ENCODE measurements at regions not wholly inside any gene's neighbourhood (a gene's known extent, or its start where the extent isn't known, plus 50 kb on each side); places are given as distances from the start of the nearest gene placed in this dataset.

- no peak for DNase-seq
These were observed 95.5 kb downstream of the FAM204A start for GRCh38 chr10:118246332-118247295.

- DNase-seq = no peak
These were observed 98.2 kb downstream of the FAM204A start for GRCh38 chr10:118243907-118244306.

- DNase-seq = peak; percentile 62
These were observed 100.6 kb downstream of the FAM204A start for GRCh38 chr10:118241229-118242137.

GRCh38 chr10:118239236-118239630, 102.9 kb downstream of the FAM204A start:
- no peak for DNase-seq

GRCh38 chr10:118238573-118239235, 103.4 kb downstream of the FAM204A start:
- DNase-seq = no peak

GRCh38 chr10:118237930-118238329, 104.2 kb downstream of the FAM204A start:
- no peak for DNase-seq

- DNase-seq = no peak
These were observed 107.4 kb downstream of the FAM204A start for GRCh38 chr10:118234683-118235082.

GRCh38 chr10:118220346-118220850, 121.7 kb downstream of the FAM204A start:
- DNase-seq = no peak

- DNase-seq = no peak
These were observed 123.6 kb downstream of the FAM204A start for GRCh38 chr10:118218562-118218961.

GRCh38 chr10:118216571-118217170, 125.5 kb downstream of the FAM204A start:
- no peak for DNase-seq

GRCh38 chr10:118216020-118216419, 126.1 kb downstream of the FAM204A start:
- no peak for DNase-seq

- no peak for DNase-seq
These were observed 127.3 kb downstream of the FAM204A start for GRCh38 chr10:118214776-118215175.

- DNase-seq = no peak
These were observed 128.7 kb downstream of the FAM204A start for GRCh38 chr10:118213436-118213835.

GRCh38 chr10:118210276-118210675, 131.8 kb downstream of the FAM204A start:
- DNase-seq = no peak

GRCh38 chr10:118209215-118209614, 132.9 kb downstream of the FAM204A start:
- DNase-seq = no peak

GRCh38 chr10:118207470-118208007, 134.6 kb downstream of the FAM204A start:
- no peak for DNase-seq

- no peak for DNase-seq
These were observed 137.7 kb downstream of the FAM204A start for GRCh38 chr10:118204292-118204943.

- no peak for DNase-seq
These were observed 138.7 kb downstream of the FAM204A start for GRCh38 chr10:118203461-118203860.

GRCh38 chr10:118195729-118196128, 146.4 kb downstream of the FAM204A start:
- no peak for DNase-seq

GRCh38 chr10:118193642-118194041, 146.9 kb upstream of the RAB11FIP2 start:
- no peak for DNase-seq

GRCh38 chr10:118181021-118181420, 134.3 kb upstream of the RAB11FIP2 start:
- DNase-seq = no peak
